CD14-positive monocyte (primary cell): ENCODE measurements at regions not wholly inside any gene's neighbourhood (a gene's known extent, or its start where the extent isn't known, plus 50 kb on each side); places are given as distances from the start of the nearest gene placed in this dataset.

Source experiments
- DNase-seq, 3 donors: peaks; one replicate each; pipeline ENCODE4 v3.0.0-alpha.2; 2011 to 2022
- H2AFZ ChIP-seq: 2 replicates; pipeline ENCODE4 v1.6.0; 2012; ENCODE audit warnings: mild to moderate bottlenecking, low read depth, low read length, inconsistent platforms; ENCODE audit not compliant: insufficient read depth, poor library complexity, severe bottlenecking
- H3K27ac ChIP-seq, 2 donors: 1 replicate in 1 of 2; 2 replicates in 1 of 2; pipeline ENCODE4 v1.5.1; 2012 to 2013; ENCODE audit warnings: low read length in 2 of 2, control low read depth in 1 of 2, inconsistent platforms in 1 of 2, low read depth in 1 of 2, mild to moderate bottlenecking in 1 of 2
- H3K27me3 ChIP-seq, 2 donors: one replicate each; pipeline versions ENCODE4 v1.6.0 to v1.6.1; 2011 to 2013; ENCODE audit warnings: low read length in 2 of 2; ENCODE audit not compliant: control insufficient read depth in 2 of 2, insufficient read depth in 2 of 2
- H3K36me3 ChIP-seq, 2 donors: replicated peaks in 1 of 2; 1 replicate in 1 of 2; 2 replicates in 1 of 2; pipeline versions ENCODE4 v1.5.1 to v1.6.1; 2012 to 2013; ENCODE audit warnings: low read length in 2 of 2, control low read depth in 1 of 2, inconsistent platforms in 1 of 2, mild to moderate bottlenecking in 1 of 2; ENCODE audit not compliant: insufficient read depth in 2 of 2, control insufficient read depth in 1 of 2
- H3K4me1 ChIP-seq, 2 donors: 1 replicate in 1 of 2; 2 replicates in 1 of 2; pipeline versions ENCODE4 v1.5.1 to v1.6.1; 2012 to 2013; ENCODE audit warnings: low read length in 2 of 2, control low read depth in 1 of 2, inconsistent platforms in 1 of 2, mild to moderate bottlenecking in 1 of 2, moderate library complexity in 1 of 2; ENCODE audit not compliant: insufficient read depth in 2 of 2, control insufficient read depth in 1 of 2
- H3K4me2 ChIP-seq: replicated peaks from 2 replicates; pipeline ENCODE3; 2012; ENCODE audit warnings: low read length, moderate library complexity, mild to moderate bottlenecking; ENCODE audit not compliant: poor library complexity, severe bottlenecking; ENCODE audit errors: extremely low read depth
- H3K4me3 ChIP-seq, 3 experiments: fragments of 200-600 bp in 1 of 3; sonication (generic) in 1 of 3; replicated peaks in 1 of 3; 1 replicate in 2 of 3; 2 replicates in 1 of 3; pipeline ENCODE4 v1.5.1; 2011 to 2013; ENCODE audit warnings: low read length in 3 of 3, mild to moderate bottlenecking in 3 of 3, control low read depth in 2 of 3, low read depth in 2 of 3, inconsistent platforms in 1 of 3, moderate library complexity in 1 of 3
- H3K79me2 ChIP-seq: 2 replicates; pipeline ENCODE4 v1.6.0; 2012; ENCODE audit warnings: mild to moderate bottlenecking, control low read depth, inconsistent platforms, low read length, moderate library complexity; ENCODE audit not compliant: insufficient read depth
- H3K9ac ChIP-seq: 2 replicates; pipeline ENCODE4 v1.6.0; 2017; ENCODE audit warnings: low read length, mild to moderate bottlenecking; ENCODE audit not compliant: insufficient read depth, poor library complexity, severe bottlenecking
- H3K9me3 ChIP-seq, 2 donors: replicated peaks in 1 of 2; 1 replicate in 1 of 2; 2 replicates in 1 of 2; pipeline versions ENCODE4 v1.5.1 to v1.6.1; 2012 to 2013; ENCODE audit warnings: low read length in 2 of 2, control low read depth in 1 of 2; ENCODE audit not compliant: control insufficient read depth in 1 of 2, insufficient read depth in 1 of 2
- H4K20me1 ChIP-seq: 2 replicates; pipeline ENCODE4 v1.6.0; 2012; ENCODE audit warnings: mild to moderate bottlenecking, low read length, control low read depth, moderate library complexity; ENCODE audit not compliant: insufficient read depth
- H3K27ac Mint-ChIP-seq, 7 donors: one replicate each; pipeline ENCODE4 v1.8.0; 2020; ENCODE audit warnings: mild to moderate bottlenecking in 7 of 7, mixed read lengths in 7 of 7, moderate library complexity in 6 of 7, inconsistent platforms in 2 of 7
- H3K27me3 Mint-ChIP-seq, 3 donors: one replicate each; pipeline ENCODE4 v1.8.0; 2021 to 2022; ENCODE audit warnings: low read depth in 3 of 3, mild to moderate bottlenecking in 3 of 3, mixed read lengths in 3 of 3, moderate library complexity in 3 of 3, inconsistent platforms in 1 of 3
- H3K36me3 Mint-ChIP-seq, 2 donors: one replicate each; pipeline ENCODE4 v1.8.0; 2020; ENCODE audit warnings: mixed read lengths in 2 of 2, inconsistent platforms in 1 of 2, mild to moderate bottlenecking in 1 of 2
- H3K4me1 Mint-ChIP-seq: one replicate; pipeline ENCODE4 v1.8.0; 2020; ENCODE audit warnings: mild to moderate bottlenecking, mixed read lengths
- H3K4me3 Mint-ChIP-seq, 2 donors: one replicate each; pipeline ENCODE4 v1.8.0; 2020; ENCODE audit warnings: mild to moderate bottlenecking in 2 of 2, mixed read lengths in 2 of 2, moderate library complexity in 1 of 2
- H3K9me3 Mint-ChIP-seq, 7 donors: one replicate each; pipeline ENCODE4 v1.8.0; 2020 to 2022; ENCODE audit warnings: mixed read lengths in 7 of 7, mild to moderate bottlenecking in 6 of 7, moderate library complexity in 6 of 7, inconsistent platforms in 2 of 7
- CTCF ChIP-seq: fragments of 200-600 bp; IDR thresholded peaks from one replicate; pipeline ENCODE4 v1.8.0; 2022; ENCODE audit warnings: antibody characterized with exemption, mild to moderate bottlenecking
- WGBS: methylation state at CpG from one replicate; pipeline ENCODE4 v1.1.5; 2013; ENCODE audit warnings: missing lambda C conversion rate; ENCODE audit not compliant: insufficient coverage; 5-methylcytosine and 5-hydroxymethylcytosine counted together
- intact Hi-C, 2 donors: fragments of 100-400 bp; cut with micrococcal nuclease; formaldehyde crosslinking; loops; one replicate each; pipeline versions ENCODE4 v1.15.0 to v1.15.1; 2023

GRCh38 chr11:25565846-25566245, 766.1 kb upstream of the ANO3 start:
- H3K27ac ChIP-seq, result no peak overlapping the region
- H3K4me3 ChIP-seq, result no peak overlapping the region
- H3K4me1 Mint-ChIP-seq, result no peaks in the 10 kb centered on the region
- H2AFZ ChIP-seq, result no peak overlapping the region
- no peaks in the 10 kb centered on the region for H3K79me2 ChIP-seq
- H3K4me2 ChIP-seq, result no peak overlapping the region
- H3K4me3 Mint-ChIP-seq, result no peak overlapping the region
- H3K9ac ChIP-seq, result no peak overlapping the region
- H3K9me3 Mint-ChIP-seq, result peaks cover 0 to 3% (median 0%) of the 10 kb centered on the region in 7 donors
- H3K27me3 ChIP-seq, result no peaks in the 10 kb centered on the region
- DNase-seq, result no peak
- intact Hi-C loops, result no loop called here
- no peaks in the 10 kb centered on the region for H3K9me3 ChIP-seq
- no peak for TF ChIP-seq CTCF
- peaks cover 0 to 2% (median 0%) of the 10 kb centered on the region in 3 donors for H3K27me3 Mint-ChIP-seq
- H3K36me3 Mint-ChIP-seq, result no peaks in the 10 kb centered on the region
- no peaks in the 10 kb centered on the region for H3K36me3 ChIP-seq
- no peak overlapping the region for H3K27ac Mint-ChIP-seq
- no peaks in the 10 kb centered on the region for H4K20me1 ChIP-seq
- no peaks in the 10 kb centered on the region for H3K4me1 ChIP-seq

GRCh38 chr11:25566298-25567200, 765.4 kb upstream of the ANO3 start:
- Histone ChIP-seq H4K20me1 (no peaks in the 10 kb centered on the region), H3K4me3 (no peak overlapping the region), H3K9me3 (no peaks in the 10 kb centered on the region), H3K4me2 (no peak overlapping the region), H3K9ac (no peak overlapping the region), H3K36me3 (no peaks in the 10 kb centered on the region), H3K79me2 (no peaks in the 10 kb centered on the region), H2AFZ (no peak overlapping the region), H3K27me3 (no peaks in the 10 kb centered on the region), H3K27ac (no peak overlapping the region), H3K4me1 (no peaks in the 10 kb centered on the region)
- H3K4me1 Mint-ChIP-seq, result no peaks in the 10 kb centered on the region
- no peak for DNase-seq
- 89% methylated on average over 3 of the region's 5 CpGs for WGBS
- H3K9me3 Mint-ChIP-seq, result peaks cover 0 to 3% (median 0%) of the 10 kb centered on the region in 7 donors
- intact Hi-C loops, result no loop called here
- H3K36me3 Mint-ChIP-seq, result no peaks in the 10 kb centered on the region
- peaks cover 0 to 2% (median 0%) of the 10 kb centered on the region in 3 donors for H3K27me3 Mint-ChIP-seq
- no peak for TF ChIP-seq CTCF
- H3K27ac Mint-ChIP-seq, result no peak overlapping the region
- no peak overlapping the region for H3K4me3 Mint-ChIP-seq
